Naive thymus-derived CD4-positive, alpha-beta T cell (primary cell): ENCODE measurements at regions not wholly inside any gene's neighbourhood (a gene's known extent, or its start where the extent isn't known, plus 50 kb on each side); places are given as distances from the start of the nearest gene placed in this dataset.

ENCODE experiments used
- ATAC-seq: fragments of 150-1000 bp; cut with Tn5 transposase; 2 replicates; pipeline ENCODE4 v1.10.0; 2021; ENCODE audit warnings: mild to moderate bottlenecking, moderate library complexity
- CTCF ChIA-PET: fragments of 350-600 bp; sonication (Branson Sonifier 250); formaldehyde crosslinking; loops from one replicate; lab custom pipeline; 2021; ENCODE audit warnings: antibody characterized with exemption; lab: Charles Lee
- POLR2A ChIA-PET: fragments of 350-600 bp; sonication (Branson Sonifier 250); formaldehyde crosslinking; loops from one replicate; lab custom pipeline; 2021; ENCODE audit warnings: antibody characterized with exemption, inconsistent platforms; lab: Charles Lee
- DNase-seq, 9 donors: peaks; one replicate each; pipeline versions ENCODE4 v3.0.0 to v3.0.0-alpha.2; 2020 to 2022; ENCODE audit warnings: mixed read lengths in 1 of 9
- H3K27ac ChIP-seq: one replicate; pipeline ENCODE4 v1.7.0; 2013; ENCODE audit warnings: mild to moderate bottlenecking, low read depth, low read length, moderate library complexity
- H3K27me3 ChIP-seq, 2 donors: one replicate each; pipeline ENCODE4 v1.7.0; 2013; ENCODE audit warnings: low read length in 2 of 2, mild to moderate bottlenecking in 2 of 2, moderate library complexity in 2 of 2; ENCODE audit not compliant: control insufficient read depth in 2 of 2, insufficient read depth in 2 of 2
- H3K36me3 ChIP-seq, 3 experiments: 1 replicate in 2 of 3; 2 replicates in 1 of 3; pipeline ENCODE4 v1.7.0; 2013; ENCODE audit warnings: low read length in 3 of 3, mild to moderate bottlenecking in 3 of 3, moderate library complexity in 1 of 3; ENCODE audit not compliant: insufficient read depth in 3 of 3, control insufficient read depth in 2 of 3
- H3K4me1 ChIP-seq, 2 donors: one replicate each; pipeline ENCODE4 v1.7.0; 2013; ENCODE audit warnings: low read length in 2 of 2, mild to moderate bottlenecking in 2 of 2, moderate library complexity in 1 of 2; ENCODE audit not compliant: control insufficient read depth in 2 of 2, insufficient read depth in 2 of 2
- H3K4me3 ChIP-seq: 2 replicates; pipeline ENCODE4 v1.7.0; 2013; ENCODE audit warnings: mild to moderate bottlenecking, low read length
- H3K9me3 ChIP-seq, 3 experiments: 1 replicate in 2 of 3; 2 replicates in 1 of 3; pipeline ENCODE4 v1.7.0; 2013; ENCODE audit warnings: low read length in 3 of 3; ENCODE audit not compliant: control insufficient read depth in 2 of 3
- H3K27ac Mint-ChIP-seq, 9 donors: one replicate each; pipeline ENCODE4 v1.8.0; 2020 to 2022; ENCODE audit warnings: mixed read lengths in 9 of 9, mild to moderate bottlenecking in 8 of 9, moderate library complexity in 5 of 9, inconsistent platforms in 2 of 9
- H3K27me3 Mint-ChIP-seq, 5 donors: one replicate each; pipeline ENCODE4 v1.8.0; 2021 to 2022; ENCODE audit warnings: mixed read lengths in 5 of 5, mild to moderate bottlenecking in 1 of 5
- H3K36me3 Mint-ChIP-seq, 5 donors: one replicate each; pipeline ENCODE4 v1.8.0; 2020 to 2022; ENCODE audit warnings: mixed read lengths in 5 of 5, mild to moderate bottlenecking in 3 of 5, inconsistent platforms in 1 of 5
- H3K4me1 Mint-ChIP-seq, 7 donors: one replicate each; pipeline ENCODE4 v1.8.0; 2020 to 2022; ENCODE audit warnings: mixed read lengths in 7 of 7, mild to moderate bottlenecking in 3 of 7, inconsistent platforms in 1 of 7
- H3K4me3 Mint-ChIP-seq, 10 donors: one replicate each; pipeline ENCODE4 v1.8.0; 2020 to 2022; ENCODE audit warnings: mild to moderate bottlenecking in 10 of 10, mixed read lengths in 10 of 10, moderate library complexity in 6 of 10, inconsistent platforms in 2 of 10
- H3K9me3 Mint-ChIP-seq, 11 donors: one replicate each; pipeline ENCODE4 v1.8.0; 2020 to 2022; ENCODE audit warnings: mixed read lengths in 11 of 11, mild to moderate bottlenecking in 4 of 11, inconsistent platforms in 1 of 11, moderate library complexity in 1 of 11
- intact Hi-C, 2 donors: fragments of 100-400 bp; cut with micrococcal nuclease; formaldehyde crosslinking; loops; one replicate each; pipeline ENCODE4 v1.15.1; 2023

GRCh38 chr3:83894223-83894622 lies 1064.6 kb upstream of the CADM2 start:
- ATAC-seq (no peak), DNase-seq (no peak)
- Histone ChIP-seq H3K4me3 (no peak overlapping the region), H3K36me3 (no peaks in the 10 kb centered on the region), H3K9me3 (no peaks in the 10 kb centered on the region), H3K27ac (no peak overlapping the region), H3K27me3 (no peaks in the 10 kb centered on the region), H3K4me1 (no peaks in the 10 kb centered on the region)
- Mint-ChIP-seq H3K9me3 (peaks cover 0 to 34% (median 4%) of the 10 kb centered on the region in 11 donors), H3K27ac (no peak overlapping the region), H3K27me3 (no peaks in the 10 kb centered on the region), H3K36me3 (no peaks in the 10 kb centered on the region), H3K4me3 (no peak overlapping the region), H3K4me1 (no peaks in the 10 kb centered on the region)
- intact Hi-C loops = no loop called here
- ChIA-PET POLR2A (no interaction called here), CTCF (no interaction called here)

GRCh38 chr3:83895892-83896291 lies 1062.9 kb upstream of the CADM2 start:
- Mint-ChIP-seq H3K27me3 (no peaks in the 10 kb centered on the region), H3K36me3 (no peaks in the 10 kb centered on the region), H3K4me1 (no peaks in the 10 kb centered on the region), H3K27ac (no peak overlapping the region), H3K4me3 (no peak overlapping the region), H3K9me3 (peaks cover 0 to 39% (median 6%) of the 10 kb centered on the region in 11 donors)
- H3K27me3 ChIP-seq = no peaks in the 10 kb centered on the region
- ATAC-seq = no peak
- CTCF ChIA-PET = no interaction called here
- H3K36me3 ChIP-seq = no peaks in the 10 kb centered on the region
- no peak overlapping the region for H3K4me3 ChIP-seq
- POLR2A ChIA-PET = no interaction called here
- intact Hi-C loops = no loop called here
- DNase-seq = no peak
- H3K4me1 ChIP-seq = no peaks in the 10 kb centered on the region
- H3K9me3 ChIP-seq = no peaks in the 10 kb centered on the region
- no peak overlapping the region for H3K27ac ChIP-seq

- POLR2A ChIA-PET = no interaction called here
- H3K9me3 Mint-ChIP-seq = peaks cover 2 to 30% (median 5%) of the 10 kb centered on the region in 11 donors
- ATAC-seq = no peak
Observed at GRCh38 chr3:83902787-83903533, 1055.8 kb upstream of the CADM2 start.

GRCh38 chr3:83913381-83913780 lies 1045.4 kb upstream of the CADM2 start:
- Histone ChIP-seq H3K4me1 (no peaks in the 10 kb centered on the region), H3K27ac (no peak overlapping the region), H3K27me3 (no peaks in the 10 kb centered on the region), H3K9me3 (no peaks in the 10 kb centered on the region), H3K36me3 (no peaks in the 10 kb centered on the region), H3K4me3 (no peak overlapping the region)
- H3K27me3 Mint-ChIP-seq = no peaks in the 10 kb centered on the region
- no peaks in the 10 kb centered on the region for H3K36me3 Mint-ChIP-seq
- ATAC-seq (no peak), DNase-seq (no peak)
- no peaks in the 10 kb centered on the region for H3K4me1 Mint-ChIP-seq
- H3K4me3 Mint-ChIP-seq = no peak overlapping the region
- ChIA-PET POLR2A (no interaction called here), CTCF (no interaction called here)
- intact Hi-C loops = no loop called here
- peaks cover 0 to 8% (median 3%) of the 10 kb centered on the region in 11 donors for H3K9me3 Mint-ChIP-seq
- no peak overlapping the region for H3K27ac Mint-ChIP-seq

More at GRCh38 chr3:83902787-83903533, 1055.8 kb upstream of the CADM2 start:
- Histone ChIP-seq H3K36me3 (no peaks in the 10 kb centered on the region), H3K27me3 (no peaks in the 10 kb centered on the region), H3K4me3 (no peak overlapping the region), H3K4me1 (no peaks in the 10 kb centered on the region), H3K27ac (no peak overlapping the region), H3K9me3 (no peaks in the 10 kb centered on the region)
- H3K4me1 Mint-ChIP-seq = no peaks in the 10 kb centered on the region
- intact Hi-C loops = no loop called here
- H3K4me3 Mint-ChIP-seq = no peak overlapping the region
- no peaks in the 10 kb centered on the region for H3K27me3 Mint-ChIP-seq
- CTCF ChIA-PET = no interaction called here
- H3K36me3 Mint-ChIP-seq = no peaks in the 10 kb centered on the region
- H3K27ac Mint-ChIP-seq = no peak overlapping the region
- no peak for DNase-seq

- POLR2A ChIA-PET = no interaction called here
- no peak overlapping the region for H3K27ac ChIP-seq
- intact Hi-C loops = no loop called here
- DNase-seq = no peak
- Mint-ChIP-seq H3K27me3 (no peaks in the 10 kb centered on the region), H3K9me3 (peaks cover 5 to 41% (median 15%) of the 10 kb centered on the region in 11 donors), H3K4me1 (peaks cover 0 to 1% (median 0%) of the 10 kb centered on the region in 7 donors), H3K4me3 (no peak overlapping the region), H3K36me3 (peaks cover 0 to 5% (median 0%) of the 10 kb centered on the region in 5 donors), H3K27ac (no peak overlapping the region)
- CTCF ChIA-PET = no interaction called here
- peaks cover 0 to 17% (median 3%) of the 10 kb centered on the region in 3 experiments for H3K9me3 ChIP-seq
- ATAC-seq = no peak
- H3K4me1 ChIP-seq = no peaks in the 10 kb centered on the region
- no peaks in the 10 kb centered on the region for H3K36me3 ChIP-seq
- H3K27me3 ChIP-seq = no peaks in the 10 kb centered on the region
- no peak overlapping the region for H3K4me3 ChIP-seq
Observed at GRCh38 chr3:83926291-83926690, 1032.5 kb upstream of the CADM2 start.

- H3K36me3 ChIP-seq = no peaks in the 10 kb centered on the region
- H3K4me3 Mint-ChIP-seq = no peak overlapping the region
- POLR2A ChIA-PET = no interaction called here
- ATAC-seq = no peak
- H3K9me3 Mint-ChIP-seq = peaks cover 5 to 41% (median 15%) of the 10 kb centered on the region in 11 donors
- no peaks in the 10 kb centered on the region for H3K27me3 ChIP-seq
- DNase-seq = no peak
- CTCF ChIA-PET = no interaction called here
- no peak overlapping the region for H3K4me3 ChIP-seq
- no peaks in the 10 kb centered on the region for H3K27me3 Mint-ChIP-seq
- H3K9me3 ChIP-seq = peaks cover 0 to 17% (median 3%) of the 10 kb centered on the region in 3 experiments
- H3K4me1 ChIP-seq = no peaks in the 10 kb centered on the region
- H3K27ac Mint-ChIP-seq = no peak overlapping the region
- no peaks in the 10 kb centered on the region for H3K4me1 Mint-ChIP-seq
- H3K27ac ChIP-seq = no peak overlapping the region
- H3K36me3 Mint-ChIP-seq = peaks cover 0 to 5% (median 0%) of the 10 kb centered on the region in 5 donors
- intact Hi-C loops = no loop called here
Observed at GRCh38 chr3:83928391-83928790, 1030.4 kb upstream of the CADM2 start.

- Histone ChIP-seq H3K27ac (no peak overlapping the region), H3K9me3 (peaks cover 0 to 17% (median 3%) of the 10 kb centered on the region in 3 experiments), H3K27me3 (no peaks in the 10 kb centered on the region), H3K4me3 (no peak overlapping the region), H3K36me3 (no peaks in the 10 kb centered on the region), H3K4me1 (no peaks in the 10 kb centered on the region)
- Mint-ChIP-seq H3K27me3 (no peaks in the 10 kb centered on the region), H3K4me1 (no peaks in the 10 kb centered on the region), H3K36me3 (peaks cover 0 to 5% (median 0%) of the 10 kb centered on the region in 5 donors), H3K4me3 (no peak overlapping the region), H3K9me3 (peaks cover 5 to 41% (median 15%) of the 10 kb centered on the region in 11 donors), H3K27ac (no peak overlapping the region)
- CTCF ChIA-PET = no interaction called here
- intact Hi-C loops = no loop called here
- ATAC-seq = no peak
- no peak for DNase-seq
- POLR2A ChIA-PET = no interaction called here
Observed at GRCh38 chr3:83928903-83929302, 1029.9 kb upstream of the CADM2 start.
